ENCODE measurements at regions not wholly inside any gene's neighbourhood (a gene's known extent, or its start where the extent isn't known, plus 50 kb on each side); places are given as distances from the start of the nearest gene placed in this dataset.

GRCh38 chr6:1495344-1495743, 106.0 kb downstream of the FOXF2 start:
- no peak for DNase-seq (ENCODE audit: low spot score)
- no peak for TF ChIP-seq CTCF (IDR thresholded peaks at IDR 0.05)
- no peak overlapping the region for H3K4me3 ChIP-seq
- no peak overlapping the region for H3K27ac ChIP-seq

DNA sequence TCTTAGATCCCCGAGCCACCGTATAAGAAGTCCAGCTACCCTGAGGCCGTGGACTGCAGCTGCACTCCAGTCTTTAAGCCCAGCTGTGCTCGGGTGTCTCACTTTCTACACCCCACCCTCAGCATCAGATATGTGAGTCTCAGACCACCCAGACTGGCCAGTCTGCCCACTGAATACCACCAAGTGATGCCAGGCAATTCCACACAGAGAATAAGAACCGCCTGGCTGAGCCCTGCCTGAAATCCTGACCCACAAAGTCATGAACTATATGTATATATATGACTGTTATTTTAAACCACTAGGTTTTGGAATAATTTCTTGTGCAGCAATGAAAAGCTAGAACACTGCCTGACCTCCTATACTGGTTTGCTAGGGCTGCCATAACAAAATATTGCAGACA, 106.7 kb downstream of the FOXF2 start:
- H3K27ac ChIP-seq = no peak overlapping the region
- TF ChIP-seq CTCF (IDR thresholded peaks at IDR 0.05) = no peak
- H3K4me3 ChIP-seq = no peak overlapping the region
- DNase-seq (ENCODE audit: low spot score) = no peak

DNA sequence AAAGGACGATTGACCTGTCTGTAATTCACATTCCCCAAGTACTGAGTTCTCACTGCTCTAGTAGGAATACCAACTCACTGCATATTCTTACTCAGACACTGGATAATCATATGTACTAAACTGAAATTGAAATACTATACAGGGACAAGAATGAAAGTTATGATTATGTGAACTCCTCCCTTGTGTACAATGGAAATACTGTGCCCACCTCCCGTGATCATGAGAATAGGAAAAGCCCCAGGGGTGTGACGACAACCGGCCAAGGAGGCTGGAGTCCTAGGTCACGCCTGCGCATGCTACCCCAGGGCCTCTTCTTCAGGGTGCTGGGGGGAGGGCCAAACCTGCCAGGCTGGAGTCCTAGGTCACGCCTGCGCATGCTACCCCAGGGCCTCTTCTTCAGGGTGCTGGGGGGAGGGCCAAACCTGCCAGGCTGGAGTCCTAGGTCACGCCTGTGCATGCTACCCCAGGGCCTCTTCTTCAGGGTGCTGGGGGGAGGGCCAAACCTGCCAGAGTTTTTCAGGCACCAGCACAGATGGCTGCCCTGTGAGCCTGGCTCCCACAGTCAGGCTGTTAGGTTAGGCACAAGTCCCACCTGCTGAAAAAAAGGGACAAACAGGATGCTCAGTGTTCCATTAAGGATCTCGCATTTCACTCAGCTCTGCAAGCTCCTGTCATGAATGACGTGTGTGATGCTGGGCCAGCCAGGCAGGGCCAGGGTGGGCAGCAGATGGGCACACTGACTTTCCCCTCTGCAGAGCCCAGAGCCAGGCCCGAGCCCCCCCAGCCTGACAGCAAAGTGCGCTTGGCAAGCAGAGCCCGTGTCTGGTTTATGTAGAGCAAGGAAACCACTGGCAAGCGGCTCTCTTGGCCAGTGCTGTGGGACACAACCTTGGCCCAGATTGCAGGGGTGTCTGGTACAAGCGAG, 107.7 kb downstream of the FOXF2 start:
- Histone ChIP-seq H3K4me3 (no peak overlapping the region), H3K27ac (no peak overlapping the region)
- no peak for TF ChIP-seq CTCF (IDR thresholded peaks at IDR 0.05)
- no peak for DNase-seq (ENCODE audit: low spot score)

DNA sequence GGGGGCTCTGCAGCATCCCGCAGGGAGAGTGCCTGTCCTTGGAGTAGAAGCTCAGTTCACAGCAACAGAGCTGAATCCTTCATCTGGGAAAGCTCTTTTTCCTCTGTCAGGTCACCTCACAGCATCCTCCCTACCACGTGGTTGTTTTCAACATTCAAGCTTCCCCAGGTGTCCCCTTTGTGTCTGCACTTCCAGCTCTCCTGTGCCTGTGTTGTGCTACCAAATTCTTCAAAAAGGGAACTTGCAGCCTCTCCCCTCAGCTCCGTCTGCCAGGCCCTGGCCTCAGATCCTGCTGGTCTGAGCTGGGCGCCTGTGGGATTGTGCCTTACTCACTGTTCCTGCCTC, 108.4 kb downstream of the FOXF2 start:
- no peak for TF ChIP-seq CTCF (IDR thresholded peaks at IDR 0.05)
- H3K27ac ChIP-seq = no peak overlapping the region
- H3K4me3 ChIP-seq = no peak overlapping the region
- DNase-seq (ENCODE audit: low spot score) = no peak

GRCh38 chr6:1498491-1499113, 109.2 kb downstream of the FOXF2 start:
- DNase-seq (ENCODE audit: low spot score) = no peak
- no peak overlapping the region for H3K27ac ChIP-seq
- no peak for TF ChIP-seq CTCF (IDR thresholded peaks at IDR 0.05)
- no peak overlapping the region for H3K4me3 ChIP-seq

- TF ChIP-seq CTCF (IDR thresholded peaks at IDR 0.05) = no peak
- H3K4me3 ChIP-seq = no peak overlapping the region
- no peak for DNase-seq (ENCODE audit: low spot score)
- H3K27ac ChIP-seq = no peak overlapping the region
These were observed 109.9 kb upstream of the FOXC1 start for GRCh38 chr6:1499777-1500176.

- no peak for DNase-seq (ENCODE audit: low spot score)
- no peak for TF ChIP-seq CTCF (IDR thresholded peaks at IDR 0.05)
- Histone ChIP-seq H3K27ac (no peak overlapping the region), H3K4me3 (no peak overlapping the region)
These were observed 108.8 kb upstream of the FOXC1 start for GRCh38 chr6:1500913-1501312.

Measured in coronary artery (tissue), 2 donors.